ENCODE measurements at regions not wholly inside any gene's neighbourhood (a gene's known extent, or its start where the extent isn't known, plus 50 kb on each side); places are given as distances from the start of the nearest gene placed in this dataset.

GRCh38 chr5:158482125-158482524, 617.6 kb downstream of the EBF1 start:
- no peak for DNase-seq (ENCODE audit: low spot score)

GRCh38 chr5:158478139-158478538, 619.2 kb upstream of the CLINT1 start:
- DNase-seq (ENCODE audit: low spot score) = no peak

GRCh38 chr5:158477214-158477613, 618.3 kb upstream of the CLINT1 start:
- no peak for DNase-seq (ENCODE audit: low spot score)

- no peak for DNase-seq (ENCODE audit: low spot score)
These were observed 614.2 kb upstream of the CLINT1 start for GRCh38 chr5:158473016-158473635.

- no peak for DNase-seq (ENCODE audit: low spot score)
These were observed 612.6 kb upstream of the CLINT1 start for GRCh38 chr5:158471535-158471924.

DNA sequence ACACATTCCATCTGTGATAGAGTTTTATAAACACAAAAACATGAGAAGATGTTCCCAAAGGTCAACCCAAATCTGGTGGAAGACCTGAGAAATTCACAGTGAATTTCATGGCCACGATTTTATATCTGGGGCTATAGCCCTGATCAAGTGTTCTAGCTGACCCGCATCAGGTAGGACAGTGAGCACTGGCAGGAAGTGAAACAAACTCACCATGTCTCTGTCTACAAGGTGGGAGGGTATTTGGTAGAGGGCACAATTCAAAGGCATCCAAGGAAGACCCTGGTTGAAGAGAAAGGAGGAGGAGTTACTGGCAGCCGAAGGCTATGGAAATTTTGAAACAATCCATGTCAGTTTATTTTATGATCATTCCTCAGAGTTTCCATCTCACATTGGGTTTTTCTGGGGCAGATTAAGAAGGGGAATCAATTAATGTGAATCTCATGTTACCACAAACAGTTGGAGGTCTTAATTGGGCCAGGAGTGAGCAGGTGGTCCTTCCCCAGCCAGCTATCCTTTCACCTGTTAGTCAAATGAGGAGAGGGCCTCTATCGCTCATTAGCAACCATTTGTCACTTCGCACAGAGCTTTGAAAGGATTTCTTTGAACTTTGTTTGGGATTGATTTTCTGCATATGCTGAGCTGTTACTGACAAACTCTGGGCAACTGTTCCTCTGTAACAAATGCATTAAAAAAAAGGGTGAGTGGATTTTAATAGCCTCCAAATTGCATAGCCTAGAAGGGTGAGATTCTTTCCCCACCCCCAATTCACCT, 612.0 kb upstream of the CLINT1 start:
- DNase-seq (ENCODE audit: low spot score) = no peak

DNA sequence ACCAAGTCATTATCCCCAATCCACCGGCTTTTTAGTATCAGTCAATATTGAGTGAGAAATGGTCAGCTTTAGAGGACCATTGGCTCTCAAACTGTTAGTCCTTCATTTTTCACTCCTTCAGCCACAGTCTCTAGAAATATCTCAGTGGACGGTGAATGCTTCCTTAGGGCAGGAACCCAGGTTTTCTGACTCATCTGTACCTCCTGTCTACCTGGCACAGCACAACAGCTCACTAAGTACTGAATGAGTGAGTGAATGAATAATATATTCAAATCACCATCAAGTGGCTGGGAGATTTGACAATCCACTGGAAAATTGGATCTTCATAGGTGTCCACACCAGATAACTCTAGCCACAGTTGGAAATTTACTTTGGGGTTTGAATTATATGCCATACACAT, 609.5 kb upstream of the CLINT1 start:
- no peak for DNase-seq (ENCODE audit: low spot score)

GRCh38 chr5:158466191-158466590, 607.2 kb upstream of the CLINT1 start:
- DNase-seq (ENCODE audit: low spot score) = no peak

- no peak for DNase-seq (ENCODE audit: low spot score)
These were observed 606.4 kb upstream of the CLINT1 start for GRCh38 chr5:158465086-158465972.

DNA sequence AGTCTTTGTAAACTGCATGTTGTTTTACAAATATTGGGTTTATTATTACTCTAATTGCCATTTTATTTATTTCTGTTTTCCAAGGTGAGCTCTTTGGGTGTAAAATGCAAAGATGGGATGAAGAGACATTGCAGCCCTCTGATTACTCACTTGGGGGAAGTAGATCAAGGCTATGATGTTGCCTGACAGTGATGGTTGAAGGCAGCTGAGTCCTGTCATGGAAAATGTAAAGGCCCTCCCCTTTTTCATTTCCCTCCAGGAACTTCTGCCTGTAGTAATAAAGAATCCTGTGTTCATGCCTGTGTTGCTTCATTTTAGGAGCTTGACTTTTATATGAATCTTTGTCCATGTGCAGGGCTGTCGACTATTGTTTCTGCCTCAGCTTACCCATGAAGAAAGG, 605.4 kb upstream of the CLINT1 start:
- no peak for DNase-seq (ENCODE audit: low spot score)

DNA sequence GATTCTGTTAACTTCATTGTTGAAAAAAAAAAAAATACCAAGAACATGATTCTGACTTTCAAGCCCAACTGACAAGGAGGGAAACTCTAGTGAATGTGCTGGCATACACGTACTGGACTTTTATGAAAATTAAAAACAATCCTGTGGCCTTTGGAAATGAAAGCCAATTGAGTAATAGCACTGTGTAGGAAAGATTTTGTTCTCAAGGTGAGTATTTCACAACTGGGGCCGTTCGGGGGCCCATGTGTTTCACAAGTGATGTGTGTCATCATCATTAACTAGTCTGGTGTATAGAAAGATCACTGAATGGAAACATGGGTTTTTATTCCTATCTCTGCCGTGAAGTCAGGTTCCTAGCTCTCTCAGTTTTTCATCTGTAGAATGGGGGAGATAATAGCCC, 605.0 kb upstream of the CLINT1 start:
- no peak for DNase-seq (ENCODE audit: low spot score)

DNA sequence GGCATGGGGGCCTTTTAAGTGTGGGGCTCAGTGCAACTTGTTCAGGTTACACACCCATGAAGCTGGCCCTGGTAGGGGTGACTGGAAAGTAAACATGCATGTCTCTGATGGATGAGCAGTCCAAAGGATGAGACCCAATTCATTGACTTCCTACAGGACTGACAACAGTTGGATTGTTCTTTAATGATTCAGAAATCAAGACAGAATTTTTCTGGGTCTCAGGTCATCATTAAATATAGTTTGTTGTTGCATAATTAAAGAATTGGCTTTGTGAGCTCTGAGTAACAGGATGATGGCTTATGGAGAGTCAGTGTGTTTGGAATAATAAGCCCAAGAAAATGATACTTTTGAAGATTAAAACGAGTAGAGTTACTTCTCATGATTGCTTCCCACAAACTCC, 604.2 kb upstream of the CLINT1 start:
- no peak for DNase-seq (ENCODE audit: low spot score)

GRCh38 chr5:158462349-158463114, 603.6 kb upstream of the CLINT1 start:
- DNase-seq (ENCODE audit: low spot score) = no peak

- DNase-seq (ENCODE audit: low spot score) = no peak
These were observed 602.4 kb upstream of the CLINT1 start for GRCh38 chr5:158461240-158461854.

DNA sequence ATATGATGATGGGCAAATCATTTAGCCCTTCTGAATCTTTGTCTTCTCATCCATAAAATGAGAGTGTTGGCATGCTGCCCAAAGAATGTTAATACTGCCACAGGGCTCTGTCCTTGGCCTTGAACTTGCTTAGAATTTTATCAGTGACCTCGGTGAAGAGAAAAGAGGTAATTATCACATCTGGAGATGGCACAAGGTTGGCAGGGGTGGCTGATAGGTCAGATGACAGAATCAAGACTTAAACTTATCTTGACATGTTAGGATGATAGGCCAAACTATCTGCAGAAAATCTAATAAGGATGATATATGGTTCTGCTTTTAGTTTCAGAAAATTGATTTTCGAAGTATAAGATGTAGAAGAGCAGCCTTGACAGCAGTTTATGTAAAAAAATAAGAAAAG, 599.1 kb upstream of the CLINT1 start:
- DNase-seq (ENCODE audit: low spot score) = no peak

DNA sequence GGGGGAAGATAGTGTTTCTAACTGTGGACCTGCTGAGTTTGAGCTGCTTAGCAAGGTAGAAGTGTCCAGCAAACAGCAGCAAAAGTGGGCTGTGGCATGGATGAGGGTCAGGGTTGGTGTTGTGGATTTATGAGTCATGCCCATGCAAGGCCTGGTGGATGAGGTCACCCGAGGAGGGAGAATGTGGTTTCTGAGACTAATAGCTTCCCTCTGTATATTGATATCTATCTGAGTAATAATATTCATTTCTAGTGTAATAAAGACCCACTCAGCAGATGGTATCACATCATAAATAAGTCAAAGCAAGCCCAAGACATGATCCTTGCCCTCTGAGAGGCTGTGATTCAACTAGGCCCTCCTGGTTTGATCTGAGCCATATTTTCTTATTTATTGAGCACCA, 597.8 kb upstream of the CLINT1 start:
- DNase-seq (ENCODE audit: low spot score) = no peak

DNA sequence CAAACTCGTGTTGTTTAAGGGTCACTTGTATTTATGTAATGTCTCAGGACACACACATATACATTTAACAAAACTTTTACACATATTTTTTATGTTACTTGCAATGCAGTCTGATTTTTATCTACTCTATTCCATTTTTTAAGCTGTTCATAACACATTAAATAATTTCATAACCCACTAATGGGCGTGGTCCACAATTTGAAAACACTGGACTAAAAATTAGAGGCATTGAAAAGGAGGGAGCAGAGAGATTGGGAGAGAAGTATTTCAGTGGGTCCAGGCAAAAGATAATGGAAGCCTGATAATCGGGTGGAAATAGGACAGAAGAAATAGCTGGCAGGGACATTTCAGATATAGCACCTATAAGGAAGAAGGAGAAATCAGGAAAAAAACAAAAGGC, 597.3 kb upstream of the CLINT1 start:
- no peak for DNase-seq (ENCODE audit: low spot score)

DNA sequence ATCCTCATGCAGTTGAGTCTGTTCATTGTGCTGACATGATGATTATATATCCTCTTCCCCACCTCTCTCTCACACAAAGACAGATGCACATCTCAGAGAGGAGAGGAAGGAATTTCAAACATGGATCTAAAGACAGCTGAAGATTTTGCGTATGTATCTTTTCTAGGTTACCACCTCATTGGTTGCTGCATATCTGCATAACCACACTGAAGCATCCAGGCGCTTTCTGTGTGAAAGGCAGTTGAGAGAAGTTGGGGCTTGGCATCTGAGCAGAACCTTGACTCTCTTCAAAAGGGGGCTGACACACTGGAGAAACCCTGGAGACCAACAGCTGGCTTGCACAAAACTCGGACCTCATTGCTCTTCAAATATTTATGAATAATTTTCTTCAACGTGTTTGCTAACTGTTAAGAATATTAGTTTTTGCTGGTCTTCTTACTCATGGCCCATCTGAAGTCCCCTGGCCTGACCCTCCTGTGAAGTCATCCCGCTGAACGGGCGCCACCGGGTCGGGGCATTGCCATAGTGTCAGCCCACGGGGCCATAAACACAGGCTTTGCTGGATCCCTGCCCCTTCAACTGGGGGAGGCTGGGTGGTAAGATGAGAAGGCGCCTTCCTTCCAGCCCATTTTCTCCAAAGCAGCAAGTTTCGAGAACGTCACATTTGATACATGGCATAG, 593.2 kb upstream of the CLINT1 start:
- DNase-seq (ENCODE audit: low spot score) = no peak

DNA sequence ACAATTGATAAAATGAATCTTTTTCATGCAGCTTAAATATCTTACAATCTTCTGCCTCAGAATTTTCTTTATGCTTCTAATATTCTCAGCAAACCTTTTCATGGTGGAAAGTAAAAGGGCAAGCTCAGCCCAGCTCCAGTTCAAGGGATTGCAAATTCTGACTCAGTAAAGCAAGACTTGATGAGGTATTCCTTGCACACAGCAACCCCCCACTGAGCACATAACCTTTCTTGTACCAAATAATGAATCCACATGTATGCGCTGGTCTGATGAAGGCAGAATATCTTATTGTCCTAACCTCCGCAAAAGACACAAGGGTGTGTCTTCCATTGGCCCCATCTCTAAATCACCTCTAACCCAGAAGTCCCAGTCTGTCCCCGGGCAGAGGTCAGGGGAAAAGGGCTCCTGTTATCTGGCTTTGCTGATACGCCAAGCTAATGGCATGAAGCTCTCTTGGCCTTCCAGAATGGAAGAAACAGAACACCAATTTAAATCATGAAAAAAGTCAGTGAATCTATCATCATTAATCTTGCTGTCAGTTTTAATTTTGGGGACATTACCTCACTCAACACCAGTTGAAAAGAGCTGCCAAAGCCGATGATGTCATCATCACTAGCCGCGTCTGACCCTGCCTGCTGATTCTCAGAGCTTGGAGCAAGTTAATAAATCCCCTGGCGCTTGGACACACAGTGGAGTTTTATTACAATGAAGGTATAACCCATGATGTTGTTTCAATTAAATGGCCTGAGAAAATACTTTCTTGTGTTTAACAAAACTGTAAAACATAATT, 592.5 kb upstream of the CLINT1 start:
- no peak for DNase-seq (ENCODE audit: low spot score)

DNA sequence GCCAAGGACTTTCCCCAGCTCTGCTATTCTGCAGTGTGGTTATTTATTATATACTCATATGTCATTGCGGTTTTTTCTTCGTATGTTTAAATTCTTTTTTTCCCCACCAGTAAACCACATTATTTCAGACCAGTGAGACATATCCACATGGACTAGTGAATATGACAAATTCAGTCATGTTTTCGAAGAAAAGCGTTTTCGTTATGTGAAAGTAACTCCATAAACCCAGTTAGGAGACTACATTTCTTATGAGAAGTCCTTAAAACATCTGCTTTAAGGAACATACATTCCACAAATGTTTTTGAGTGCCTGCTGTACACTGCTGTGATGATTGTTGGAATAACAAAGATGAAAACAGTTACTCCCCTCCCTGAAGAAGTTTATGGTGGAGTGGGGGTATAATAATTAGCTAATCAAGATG, 591.8 kb upstream of the CLINT1 start:
- DNase-seq (ENCODE audit: low spot score) = no peak

All from CD4-positive, alpha-beta T cell treated with Interleukin-6 at 100 ng/mL for 8 hours (primary cell).